Neuronal stem cell (in vitro differentiated cells): ENCODE measurements at regions not wholly inside any gene's neighbourhood (a gene's known extent, or its start where the extent isn't known, plus 50 kb on each side); places are given as distances from the start of the nearest gene placed in this dataset.

Experiments
- DNase-seq: peaks from one replicate; pipeline ENCODE4 v3.0.0-alpha.2; 2013; ENCODE audit warnings: low spot score
- H2AFZ ChIP-seq: one replicate; pipeline ENCODE4 v1.6.1; 2013; ENCODE audit warnings: mild to moderate bottlenecking, low read length, inconsistent platforms
- H2AK5ac ChIP-seq: 2 replicates; pipeline ENCODE4 v1.6.1; 2013; ENCODE audit warnings: low read depth, mild to moderate bottlenecking, inconsistent platforms, low read length, moderate library complexity, mixed read lengths
- H2BK120ac ChIP-seq: 2 replicates; pipeline ENCODE4 v1.6.1; 2013; ENCODE audit warnings: low read depth, mild to moderate bottlenecking, inconsistent platforms, low read length, moderate library complexity, mixed read lengths
- H2BK12ac ChIP-seq: one replicate; pipeline ENCODE4 v1.6.1; 2013; ENCODE audit warnings: low read length, inconsistent platforms
- H2BK15ac ChIP-seq: 2 replicates; pipeline ENCODE4 v1.6.1; 2013; ENCODE audit warnings: mild to moderate bottlenecking, low read length, inconsistent platforms, mixed read lengths
- H2BK5ac ChIP-seq: one replicate; pipeline ENCODE4 v1.6.1; 2013; ENCODE audit warnings: inconsistent platforms, mild to moderate bottlenecking, low read length, moderate library complexity
- H3K14ac ChIP-seq: one replicate; pipeline ENCODE4 v1.6.1; 2013; ENCODE audit warnings: low read length, inconsistent platforms
- H3K18ac ChIP-seq: 2 replicates; pipeline ENCODE4 v1.6.1; 2013; ENCODE audit warnings: low read length, inconsistent platforms
- H3K23ac ChIP-seq: 2 replicates; pipeline ENCODE4 v1.6.1; 2013; ENCODE audit warnings: low read depth, mild to moderate bottlenecking, mixed read lengths, low read length, inconsistent platforms; ENCODE audit not compliant: poor library complexity
- H3K27ac ChIP-seq: replicated peaks from 3 replicates; pipeline ENCODE4 v1.5.1; 2013; ENCODE audit warnings: low read length, inconsistent platforms
- H3K27me3 ChIP-seq, 3 experiments: 2 replicates each; pipeline ENCODE4 v1.6.1; 2013; ENCODE audit warnings: low read length in 3 of 3, mild to moderate bottlenecking in 2 of 3, inconsistent platforms in 1 of 3, low read depth in 1 of 3, mixed read lengths in 1 of 3, moderate library complexity in 1 of 3; ENCODE audit not compliant: control insufficient read depth in 3 of 3, insufficient read depth in 3 of 3
- H3K36me3 ChIP-seq, 2 donors: replicated peaks in 1 of 2; 2 replicates each; pipeline ENCODE4 v1.6.1; 2013; ENCODE audit warnings: low read length in 2 of 2; ENCODE audit not compliant: control insufficient read depth in 2 of 2, insufficient read depth in 2 of 2
- H3K4ac ChIP-seq: 2 replicates; pipeline ENCODE4 v1.6.1; 2013; ENCODE audit warnings: inconsistent platforms, mild to moderate bottlenecking, low read length, moderate library complexity
- H3K4me1 ChIP-seq, 2 donors: 1 replicate in 1 of 2; 2 replicates in 1 of 2; pipeline ENCODE4 v1.6.1; 2013; ENCODE audit warnings: low read length in 2 of 2, low read depth in 1 of 2; ENCODE audit not compliant: control insufficient read depth in 2 of 2, insufficient read depth in 1 of 2
- H3K4me2 ChIP-seq: one replicate; pipeline ENCODE4 v1.6.1; 2013; ENCODE audit warnings: mild to moderate bottlenecking, low read length, inconsistent platforms; ENCODE audit not compliant: insufficient read depth, poor library complexity, severe bottlenecking
- H3K4me3 ChIP-seq, 2 donors: 2 replicates each; pipeline ENCODE4 v1.5.1; 2013; ENCODE audit warnings: low read length in 2 of 2, mild to moderate bottlenecking in 2 of 2, inconsistent platforms in 1 of 2, moderate library complexity in 1 of 2
- H3K79me1 ChIP-seq: one replicate; pipeline ENCODE4 v1.6.1; 2013; ENCODE audit warnings: low read depth, mild to moderate bottlenecking, inconsistent platforms, low read length, moderate library complexity
- H3K9ac ChIP-seq: one replicate; pipeline ENCODE4 v1.6.1; 2013; ENCODE audit warnings: mild to moderate bottlenecking, low read depth, low read length, inconsistent platforms; ENCODE audit not compliant: poor library complexity
- H3K9me3 ChIP-seq, 2 donors: replicated peaks in 1 of 2; 2 replicates each; pipeline versions ENCODE3 to v1.6.1; 2013; ENCODE audit warnings: low read length in 2 of 2, mild to moderate bottlenecking in 2 of 2, inconsistent platforms in 1 of 2, low read depth in 1 of 2, mixed read lengths in 1 of 2, moderate library complexity in 1 of 2; ENCODE audit not compliant: control insufficient read depth in 2 of 2, insufficient read depth in 1 of 2
- H4K8ac ChIP-seq: one replicate; pipeline ENCODE4 v1.6.1; 2013; ENCODE audit warnings: low read depth, mild to moderate bottlenecking, inconsistent platforms, low read length, moderate library complexity
- H4K91ac ChIP-seq: one replicate; pipeline ENCODE4 v1.6.1; 2013; ENCODE audit warnings: low read length, low read depth, mild to moderate bottlenecking, inconsistent platforms; ENCODE audit not compliant: poor library complexity
- WGBS, 2 donors: extraction: QIAGEN DNeasy Blood & Tissue Kit; methylation state at CpG; one replicate each; pipeline ENCODE4 v1.1.7; 2013; ENCODE audit warnings: missing lambda C conversion rate in 2 of 2, mixed read lengths in 1 of 2; ENCODE audit not compliant: insufficient read length in 2 of 2, insufficient replicate concordance in 1 of 2; ENCODE audit errors: extremely low coverage in 2 of 2; 5-methylcytosine and 5-hydroxymethylcytosine counted together

GRCh38 chr10:43320226-43320625 lies 51.2 kb upstream of the FXYD4 start:
- H3K4me3 ChIP-seq = no peak overlapping the region
- no peaks in the 10 kb centered on the region for H3K79me1 ChIP-seq
- H4K8ac ChIP-seq = no peak overlapping the region
- H2BK120ac ChIP-seq = no peak overlapping the region
- no peak overlapping the region for H3K18ac ChIP-seq
- H2BK5ac ChIP-seq = no peak overlapping the region
- no peak overlapping the region for H2BK12ac ChIP-seq
- H2AK5ac ChIP-seq = no peak overlapping the region
- H3K27me3 ChIP-seq = peaks cover 0 to 8% (median 0%) of the 10 kb centered on the region in 3 experiments
- no peak overlapping the region for H4K91ac ChIP-seq
- DNase-seq = no peak
- no peak overlapping the region for H3K9ac ChIP-seq
- no peak overlapping the region for H3K14ac ChIP-seq
- no peaks in the 10 kb centered on the region for H3K9me3 ChIP-seq
- WGBS, 2 donors = no CpG with 5 or more reads among the region's 7 CpGs
- no peak overlapping the region for H2BK15ac ChIP-seq
- no peak overlapping the region for H3K4me2 ChIP-seq
- H3K23ac ChIP-seq = no peak overlapping the region
- H3K36me3 ChIP-seq = no peaks in the 10 kb centered on the region
- H3K4me1 ChIP-seq = peaks cover 0 to 12% of the 10 kb centered on the region in 2 donors
- H3K27ac ChIP-seq = no peak overlapping the region
- H3K4ac ChIP-seq = no peak overlapping the region
- no peak overlapping the region for H2AFZ ChIP-seq

DNA sequence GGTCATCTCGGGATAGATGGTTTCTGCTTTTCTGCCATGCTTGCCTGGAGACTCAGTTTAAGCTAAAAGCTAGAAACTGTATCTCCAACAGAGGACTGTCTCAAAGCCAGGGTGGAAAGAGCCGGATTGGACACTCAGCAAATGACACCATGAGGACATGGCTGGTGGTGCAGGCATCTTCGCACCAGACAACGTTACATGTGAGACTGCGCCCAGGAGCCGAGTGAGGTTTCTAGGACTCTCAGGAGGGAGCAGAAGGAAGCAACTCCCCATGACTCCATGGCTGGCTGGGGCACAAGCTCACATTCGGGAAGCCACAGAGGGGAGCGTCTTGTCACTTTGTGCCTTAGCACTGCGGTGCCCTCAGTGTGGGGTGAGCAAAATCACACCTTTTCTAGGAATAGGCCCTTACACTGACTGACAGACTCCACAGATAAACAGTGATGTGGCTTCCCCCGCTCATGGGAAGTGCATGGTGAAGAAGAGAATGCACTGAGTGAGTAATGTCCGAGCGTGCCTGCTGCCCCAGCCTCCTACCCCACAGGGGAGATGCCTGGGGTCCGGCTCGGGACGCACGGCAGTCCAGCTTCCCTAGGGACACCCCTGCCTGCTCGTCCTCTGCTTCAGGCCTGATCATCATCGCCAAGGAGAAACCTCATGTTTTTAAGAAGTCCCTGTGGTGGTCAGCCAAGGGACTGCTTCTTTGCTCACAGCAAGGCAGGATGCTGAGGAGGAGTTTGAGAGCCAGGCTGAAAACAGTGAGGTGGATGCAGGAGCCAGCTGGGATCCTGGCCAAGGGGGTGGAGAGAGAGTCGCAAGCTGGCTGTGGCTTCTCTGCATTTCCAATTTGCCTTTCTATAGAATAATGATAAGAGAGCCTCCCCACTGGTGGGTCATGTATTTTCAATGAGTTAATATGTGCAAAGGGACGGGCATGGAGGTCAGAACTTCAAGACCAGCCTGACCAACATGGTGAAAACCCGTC lies 52.2 kb upstream of the FXYD4 start:
- H3K23ac ChIP-seq = no peak overlapping the region
- no peak overlapping the region for H2BK120ac ChIP-seq

DNA sequence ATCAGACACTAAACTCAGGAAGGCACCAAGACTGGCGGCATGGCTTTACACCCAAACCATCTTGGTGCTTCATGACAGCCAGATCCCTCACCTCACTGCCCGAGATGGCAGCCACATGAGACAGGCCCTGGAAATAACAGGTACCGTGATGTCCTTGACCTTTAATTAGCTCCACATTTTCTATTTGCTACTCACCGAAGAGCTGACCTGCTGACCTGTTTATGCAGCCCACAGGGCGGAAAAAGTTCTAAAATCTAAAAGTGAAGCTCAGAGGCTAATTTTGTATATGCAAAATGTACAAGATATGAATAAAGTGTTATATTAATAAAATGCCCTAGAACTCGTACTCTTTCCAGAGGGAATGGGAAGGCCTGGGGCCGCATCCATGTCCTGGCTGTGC lies 51.6 kb upstream of the RASGEF1A start:
- no peak overlapping the region for H3K4me2 ChIP-seq
- H3K23ac ChIP-seq = no peak overlapping the region
- no peak overlapping the region for H3K4me3 ChIP-seq
- peaks cover 0 to 15% of the 10 kb centered on the region in 2 donors for H3K4me1 ChIP-seq
- H3K4ac ChIP-seq = no peak overlapping the region
- no peak overlapping the region for H2BK120ac ChIP-seq
- H3K27ac ChIP-seq = no peak overlapping the region
- H3K14ac ChIP-seq = no peak overlapping the region
- peaks cover 0 to 11% (median 0%) of the 10 kb centered on the region in 3 experiments for H3K27me3 ChIP-seq
- no peak for DNase-seq
- no peak overlapping the region for H2BK12ac ChIP-seq
- H3K36me3 ChIP-seq = no peaks in the 10 kb centered on the region
- H3K79me1 ChIP-seq = no peaks in the 10 kb centered on the region
- peak overlapping the region; percentile 0 for H3K9ac ChIP-seq
- H3K18ac ChIP-seq = no peak overlapping the region
- H2AK5ac ChIP-seq = no peak overlapping the region
- no peak overlapping the region for H4K91ac ChIP-seq
- WGBS, 2 donors = no CpG with 5 or more reads among the region's 7 CpGs
- no peak overlapping the region for H2AFZ ChIP-seq
- H2BK15ac ChIP-seq = no peak overlapping the region
- H2BK5ac ChIP-seq = no peak overlapping the region
- no peaks in the 10 kb centered on the region for H3K9me3 ChIP-seq
- H4K8ac ChIP-seq = no peak overlapping the region

More for the DNA sequence above, 52.2 kb upstream of the FXYD4 start:
- Histone ChIP-seq H3K79me1 (no peaks in the 10 kb centered on the region), H4K91ac (no peak overlapping the region), H3K4me1 (peaks cover 0 to 15% of the 10 kb centered on the region in 2 donors), H2BK15ac (no peak overlapping the region), H3K9me3 (no peaks in the 10 kb centered on the region), H2BK5ac (no peak overlapping the region), H3K14ac (no peak overlapping the region), H3K4me3 (no peak overlapping the region), H4K8ac (no peak overlapping the region), H2BK12ac (peak overlapping the region; percentile 47), H3K9ac (no peak overlapping the region), H3K18ac (peak overlapping the region; percentile 5), H3K27me3 (peaks cover 0 to 11% (median 0%) of the 10 kb centered on the region in 3 experiments), H2AFZ (no peak overlapping the region), H2AK5ac (no peak overlapping the region), H3K36me3 (no peaks in the 10 kb centered on the region), H3K4ac (no peak overlapping the region), H3K4me2 (no peak overlapping the region), H3K27ac (no peak overlapping the region)
- no CpG with 5 or more reads among the region's 21 CpGs for WGBS, 2 donors
- no peak for DNase-seq

DNA sequence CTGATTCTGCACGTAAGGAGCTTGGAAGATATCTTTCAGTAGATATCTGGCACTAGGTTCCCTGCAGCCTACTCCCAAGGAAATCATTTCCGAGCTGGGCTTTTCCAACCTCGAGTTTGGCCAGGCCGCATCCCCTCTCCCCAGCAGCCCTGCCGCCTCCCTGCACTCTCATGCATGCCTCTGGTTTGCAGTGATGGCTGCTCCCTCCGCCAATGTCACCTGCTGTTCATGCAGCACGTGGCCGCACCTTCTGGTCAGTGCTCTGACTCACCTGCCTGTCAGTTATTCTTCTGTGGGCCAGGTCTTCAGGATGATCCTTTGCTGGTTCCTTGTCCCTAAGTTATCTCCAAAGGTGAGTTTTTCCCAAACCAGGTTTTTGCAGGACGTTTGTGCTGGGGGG lies 50.6 kb upstream of the RASGEF1A start:
- H2AK5ac ChIP-seq = no peak overlapping the region
- H2BK5ac ChIP-seq = no peak overlapping the region
- no peaks in the 10 kb centered on the region for H3K9me3 ChIP-seq
- no peak overlapping the region for H3K23ac ChIP-seq
- no peak overlapping the region for H3K4me2 ChIP-seq
- peak overlapping the region; percentile 40 for H3K14ac ChIP-seq
- H3K36me3 ChIP-seq = no peaks in the 10 kb centered on the region
- H2BK12ac ChIP-seq = no peak overlapping the region
- no peak overlapping the region for H4K91ac ChIP-seq
- no peak for DNase-seq
- H2BK15ac ChIP-seq = no peak overlapping the region
- no peaks in the 10 kb centered on the region for H3K79me1 ChIP-seq
- no peak overlapping the region for H3K9ac ChIP-seq
- no peak overlapping the region for H3K27ac ChIP-seq
- H3K4me1 ChIP-seq = peaks cover 0 to 10% of the 10 kb centered on the region in 2 donors
- H3K4me3 ChIP-seq = no peak overlapping the region
- no peak overlapping the region for H4K8ac ChIP-seq
- H2BK120ac ChIP-seq = no peak overlapping the region
- no peak overlapping the region for H3K4ac ChIP-seq
- H3K27me3 ChIP-seq = peaks cover 0 to 10% (median 0%) of the 10 kb centered on the region in 3 experiments
- no CpG with 5 or more reads among the region's 9 CpGs for WGBS, 2 donors
- H2AFZ ChIP-seq = no peak overlapping the region
- H3K18ac ChIP-seq = no peak overlapping the region
